HFFc6 (cell line): ENCODE measurements at regions not wholly inside any gene's neighbourhood (a gene's known extent, or its start where the extent isn't known, plus 50 kb on each side); places are given as distances from the start of the nearest gene placed in this dataset.

Source experiments
- DNase-seq: peaks from one replicate; pipeline ENCODE4 v3.0.0-alpha.2; 2018
- H3K27ac Mint-ChIP-seq: 2 replicates; pipeline ENCODE4 v1.8.0; 2020; ENCODE audit warnings: mild to moderate bottlenecking, mixed read lengths
- H3K27me3 Mint-ChIP-seq: 2 replicates; pipeline ENCODE4 v1.8.0; 2021; ENCODE audit warnings: mild to moderate bottlenecking, moderate library complexity, mixed read lengths; ENCODE audit not compliant: insufficient read depth
- H3K36me3 Mint-ChIP-seq: 2 replicates; pipeline ENCODE4 v1.8.0; 2021; ENCODE audit warnings: low read depth, mixed read lengths
- H3K4me1 Mint-ChIP-seq: 2 replicates; pipeline ENCODE4 v1.8.0; 2020; ENCODE audit warnings: low read depth, mixed read lengths
- H3K4me3 Mint-ChIP-seq: 2 replicates; pipeline ENCODE4 v1.8.0; 2020; ENCODE audit warnings: mild to moderate bottlenecking, moderate library complexity, mixed read lengths
- H3K9me3 Mint-ChIP-seq: 2 replicates; pipeline ENCODE4 v1.8.0; 2020; ENCODE audit warnings: mild to moderate bottlenecking, mixed read lengths
- TF ChIP-seq, protein P1 (sequence below): fragments of 200-600 bp; sonication (generic); IDR thresholded peaks from 2 replicates; pipeline ENCODE4 v1.5.0; 2021; ENCODE audit warnings: antibody characterized with exemption, mild to moderate bottlenecking

GRCh38 chr2:238552226-238552625 is 125.5 kb downstream of the ASB1 start:
- TF ChIP-seq, protein P1, sequence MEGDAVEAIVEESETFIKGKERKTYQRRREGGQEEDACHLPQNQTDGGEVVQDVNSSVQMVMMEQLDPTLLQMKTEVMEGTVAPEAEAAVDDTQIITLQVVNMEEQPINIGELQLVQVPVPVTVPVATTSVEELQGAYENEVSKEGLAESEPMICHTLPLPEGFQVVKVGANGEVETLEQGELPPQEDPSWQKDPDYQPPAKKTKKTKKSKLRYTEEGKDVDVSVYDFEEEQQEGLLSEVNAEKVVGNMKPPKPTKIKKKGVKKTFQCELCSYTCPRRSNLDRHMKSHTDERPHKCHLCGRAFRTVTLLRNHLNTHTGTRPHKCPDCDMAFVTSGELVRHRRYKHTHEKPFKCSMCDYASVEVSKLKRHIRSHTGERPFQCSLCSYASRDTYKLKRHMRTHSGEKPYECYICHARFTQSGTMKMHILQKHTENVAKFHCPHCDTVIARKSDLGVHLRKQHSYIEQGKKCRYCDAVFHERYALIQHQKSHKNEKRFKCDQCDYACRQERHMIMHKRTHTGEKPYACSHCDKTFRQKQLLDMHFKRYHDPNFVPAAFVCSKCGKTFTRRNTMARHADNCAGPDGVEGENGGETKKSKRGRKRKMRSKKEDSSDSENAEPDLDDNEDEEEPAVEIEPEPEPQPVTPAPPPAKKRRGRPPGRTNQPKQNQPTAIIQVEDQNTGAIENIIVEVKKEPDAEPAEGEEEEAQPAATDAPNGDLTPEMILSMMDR = no peak
- Mint-ChIP-seq H3K4me1 (no peaks in the 10 kb centered on the region), H3K9me3 (peaks cover 10% of the 10 kb centered on the region), H3K27ac (no peak overlapping the region), H3K36me3 (no peaks in the 10 kb centered on the region), H3K27me3 (peaks cover 7% of the 10 kb centered on the region), H3K4me3 (no peak overlapping the region)
- DNase-seq = no peak

DNA sequence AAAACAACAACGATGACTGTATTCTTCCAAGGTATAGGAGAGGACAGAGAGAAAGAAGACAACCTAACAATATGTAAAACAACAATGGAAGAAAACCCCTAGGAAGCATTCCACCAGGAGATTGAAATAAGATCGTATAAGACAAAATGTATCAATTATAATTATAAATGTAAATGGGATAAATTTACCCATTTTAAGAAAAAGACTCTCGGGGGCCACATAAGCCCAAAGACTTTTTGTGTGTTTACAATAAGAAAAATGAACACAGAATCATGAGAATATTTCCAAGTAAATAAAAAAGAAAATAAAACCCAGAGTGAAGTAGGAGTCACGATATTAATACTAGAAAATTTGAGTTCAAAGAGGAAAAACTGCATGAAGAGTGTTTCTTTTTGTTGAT is 126.4 kb downstream of the ASB1 start:
- no peak for DNase-seq
- Mint-ChIP-seq H3K36me3 (no peaks in the 10 kb centered on the region), H3K9me3 (peaks cover 10% of the 10 kb centered on the region), H3K4me3 (no peak overlapping the region), H3K4me1 (no peaks in the 10 kb centered on the region), H3K27me3 (peaks cover 12% of the 10 kb centered on the region), H3K27ac (no peak overlapping the region)
- TF ChIP-seq, protein P1 = no peak

- DNase-seq = no peak
- no peaks in the 10 kb centered on the region for H3K36me3 Mint-ChIP-seq
- peaks cover 10% of the 10 kb centered on the region for H3K9me3 Mint-ChIP-seq
- no peaks in the 10 kb centered on the region for H3K4me1 Mint-ChIP-seq
- H3K27me3 Mint-ChIP-seq = peaks cover 10% of the 10 kb centered on the region
- TF ChIP-seq, protein P1 = no peak
- H3K4me3 Mint-ChIP-seq = no peak overlapping the region
- H3K27ac Mint-ChIP-seq = no peak overlapping the region
Measured at GRCh38 chr2:238554468-238555315, 128.0 kb downstream of the ASB1 start.

GRCh38 chr2:238555786-238556542 is 129.2 kb downstream of the ASB1 start:
- H3K27ac Mint-ChIP-seq = no peak overlapping the region
- peaks cover 10% of the 10 kb centered on the region for H3K9me3 Mint-ChIP-seq
- no peaks in the 10 kb centered on the region for H3K36me3 Mint-ChIP-seq
- TF ChIP-seq, protein P1 = no peak
- H3K4me1 Mint-ChIP-seq = no peaks in the 10 kb centered on the region
- DNase-seq = no peak
- H3K4me3 Mint-ChIP-seq = no peak overlapping the region
- peaks cover 8% of the 10 kb centered on the region for H3K27me3 Mint-ChIP-seq

GRCh38 chr2:238557431-238557830 is 130.7 kb downstream of the ASB1 start:
- TF ChIP-seq, protein P1 = no peak
- Mint-ChIP-seq H3K9me3 (peaks cover 8% of the 10 kb centered on the region), H3K36me3 (no peaks in the 10 kb centered on the region), H3K27me3 (peaks cover 15% of the 10 kb centered on the region), H3K4me3 (no peak overlapping the region), H3K27ac (no peak overlapping the region), H3K4me1 (no peaks in the 10 kb centered on the region)
- DNase-seq = no peak
